ENCODE measurements at regions not wholly inside any gene's neighbourhood (a gene's known extent, or its start where the extent isn't known, plus 50 kb on each side); places are given as distances from the start of the nearest gene placed in this dataset.

DNA sequence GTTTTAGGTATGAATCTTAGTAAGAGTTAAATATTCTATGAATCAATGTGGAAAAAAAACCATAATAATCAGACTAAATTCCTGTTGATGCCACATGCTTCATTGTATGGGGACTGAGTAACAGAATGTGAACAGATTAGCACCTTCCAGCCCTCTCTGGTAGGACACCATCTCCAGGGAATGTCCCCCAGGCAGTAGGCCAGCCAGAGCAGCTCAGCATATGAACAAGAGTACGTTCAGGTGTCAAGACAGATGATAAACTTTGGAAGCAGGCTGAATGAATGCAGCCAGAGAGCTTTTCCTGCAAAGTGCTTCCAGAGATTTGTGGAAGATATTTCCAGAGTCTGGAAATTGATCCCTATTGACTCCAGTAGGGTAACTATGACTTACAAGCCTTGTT, 204.4 kb downstream of the RPS29 start:
- H3K4me3 ChIP-seq (replicated peaks in 1 of 2; ENCODE audit: low read depth in 2 of 2, low read length in 2 of 2): no peak overlapping the region
- TF ChIP-seq, protein P1, sequence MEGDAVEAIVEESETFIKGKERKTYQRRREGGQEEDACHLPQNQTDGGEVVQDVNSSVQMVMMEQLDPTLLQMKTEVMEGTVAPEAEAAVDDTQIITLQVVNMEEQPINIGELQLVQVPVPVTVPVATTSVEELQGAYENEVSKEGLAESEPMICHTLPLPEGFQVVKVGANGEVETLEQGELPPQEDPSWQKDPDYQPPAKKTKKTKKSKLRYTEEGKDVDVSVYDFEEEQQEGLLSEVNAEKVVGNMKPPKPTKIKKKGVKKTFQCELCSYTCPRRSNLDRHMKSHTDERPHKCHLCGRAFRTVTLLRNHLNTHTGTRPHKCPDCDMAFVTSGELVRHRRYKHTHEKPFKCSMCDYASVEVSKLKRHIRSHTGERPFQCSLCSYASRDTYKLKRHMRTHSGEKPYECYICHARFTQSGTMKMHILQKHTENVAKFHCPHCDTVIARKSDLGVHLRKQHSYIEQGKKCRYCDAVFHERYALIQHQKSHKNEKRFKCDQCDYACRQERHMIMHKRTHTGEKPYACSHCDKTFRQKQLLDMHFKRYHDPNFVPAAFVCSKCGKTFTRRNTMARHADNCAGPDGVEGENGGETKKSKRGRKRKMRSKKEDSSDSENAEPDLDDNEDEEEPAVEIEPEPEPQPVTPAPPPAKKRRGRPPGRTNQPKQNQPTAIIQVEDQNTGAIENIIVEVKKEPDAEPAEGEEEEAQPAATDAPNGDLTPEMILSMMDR (IDR thresholded peaks at IDR 0.05; ENCODE audit: low read depth, low read length): no peak
- no peak for DNase-seq (ENCODE audit: low read depth in 2 of 2)

DNA sequence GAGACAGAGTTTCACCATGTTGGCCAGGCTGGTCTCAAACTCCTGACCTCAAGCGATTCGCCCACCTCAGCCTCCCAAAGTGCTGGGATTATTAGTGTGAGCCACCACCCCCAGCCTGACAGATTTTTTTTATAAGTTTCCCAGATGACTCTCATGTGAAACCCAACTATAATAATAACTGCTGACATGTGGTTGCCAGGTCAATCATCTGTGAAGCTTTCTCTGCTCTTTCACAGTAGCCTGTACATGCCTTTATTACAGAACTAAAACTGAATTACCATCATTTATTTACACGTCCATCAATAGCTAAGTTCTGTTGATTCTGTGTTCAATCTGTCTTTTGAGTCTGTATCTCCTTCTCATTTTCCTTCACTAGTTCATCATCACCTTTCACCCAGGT, 218.5 kb downstream of the RPS29 start:
- no peak overlapping the region for H3K4me3 ChIP-seq (replicated peaks in 1 of 2; ENCODE audit: low read depth in 2 of 2, low read length in 2 of 2)
- DNase-seq (ENCODE audit: low read depth in 2 of 2): no peak
- TF ChIP-seq, protein P1 (IDR thresholded peaks at IDR 0.05; ENCODE audit: low read depth, low read length): no peak

DNA sequence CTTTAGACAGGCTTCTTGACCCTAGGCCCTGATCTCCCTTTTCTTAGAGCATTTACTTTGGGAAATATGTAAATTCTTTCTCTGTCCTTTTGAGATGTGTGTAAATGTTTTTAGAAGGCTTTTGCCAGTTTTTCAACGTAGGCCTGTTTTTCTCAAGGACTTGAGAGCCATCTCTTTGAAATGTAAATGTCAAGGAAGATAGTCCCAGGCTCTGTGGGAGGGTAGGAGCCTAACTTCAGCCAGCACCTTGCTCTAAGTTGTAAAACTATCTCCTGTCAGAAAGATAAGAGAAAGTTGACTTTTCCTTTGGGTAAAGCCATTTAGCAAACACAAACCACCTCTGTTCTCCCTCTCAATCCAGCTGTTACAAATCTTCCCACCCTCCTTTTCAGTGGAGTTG, 219.8 kb downstream of the RPS29 start:
- TF ChIP-seq, protein P1 (IDR thresholded peaks at IDR 0.05; ENCODE audit: low read depth, low read length): no peak
- no peak overlapping the region for H3K4me3 ChIP-seq (replicated peaks in 1 of 2; ENCODE audit: low read depth in 2 of 2, low read length in 2 of 2)
- no peak for DNase-seq (ENCODE audit: low read depth in 2 of 2)

DNA sequence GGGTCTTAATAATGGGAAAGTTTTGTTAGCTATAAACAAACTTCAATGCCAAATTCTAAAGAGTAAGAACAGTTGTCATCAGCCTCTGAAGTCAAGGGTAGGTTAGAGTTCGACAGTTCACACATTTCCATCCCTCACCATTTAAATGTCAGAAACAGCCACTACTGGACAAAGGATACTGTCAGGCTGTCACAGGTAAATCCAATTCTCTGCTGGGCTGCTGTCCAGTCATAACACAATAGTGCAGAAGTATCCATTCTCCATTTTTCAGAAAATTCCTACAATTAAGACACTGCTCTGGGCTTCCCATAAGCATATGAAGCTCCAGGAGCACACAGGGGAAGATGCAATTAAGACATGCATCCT, 221.4 kb downstream of the RPS29 start:
- no peak for DNase-seq (ENCODE audit: low read depth in 2 of 2)
- TF ChIP-seq, protein P1 (IDR thresholded peaks at IDR 0.05; ENCODE audit: low read depth, low read length): no peak
- no peak overlapping the region for H3K4me3 ChIP-seq (replicated peaks in 1 of 2; ENCODE audit: low read depth in 2 of 2, low read length in 2 of 2)

DNA sequence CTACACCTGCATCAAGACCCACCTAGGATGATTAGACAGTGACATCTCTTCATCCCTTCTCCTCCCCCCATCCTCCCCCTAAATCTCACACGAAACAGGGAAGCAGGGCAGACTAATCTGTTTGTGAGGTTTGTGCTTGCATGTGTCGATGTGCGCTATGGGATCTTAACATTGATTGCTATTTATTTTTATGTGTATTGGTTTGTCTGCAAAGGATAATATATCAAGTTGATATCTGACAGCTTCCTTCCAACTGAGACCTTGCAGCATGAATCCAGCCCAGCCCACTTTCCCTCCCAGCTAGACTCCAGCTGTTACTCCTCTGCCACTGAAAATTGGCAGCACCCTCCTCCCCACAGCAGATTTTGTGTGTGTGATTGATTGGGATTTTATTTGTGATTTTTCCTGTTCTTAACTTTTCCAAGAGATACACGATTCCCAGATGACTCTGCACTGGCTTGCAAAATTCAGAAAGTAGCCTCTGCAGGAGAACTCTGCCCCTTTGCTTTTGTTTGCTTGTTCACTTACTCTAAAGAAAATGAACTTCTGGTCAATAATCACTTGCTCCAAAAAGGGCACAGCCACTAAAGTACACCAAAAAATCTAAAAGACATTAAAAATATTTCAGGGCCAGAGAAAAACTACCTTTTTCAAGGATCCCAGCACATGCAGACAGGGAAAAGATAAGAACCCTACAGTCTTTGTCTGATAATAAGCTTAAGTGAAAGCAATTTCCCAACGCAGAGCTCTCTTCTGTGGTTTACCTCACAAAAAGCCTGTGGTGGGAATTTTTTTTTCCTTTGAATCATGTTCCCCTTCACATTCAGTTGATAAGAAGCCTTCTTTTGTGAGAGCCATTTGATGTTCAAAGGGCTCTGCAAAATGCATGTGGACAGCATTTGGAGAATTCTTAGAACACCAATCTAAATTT, 222.1 kb downstream of the RPS29 start:
- H3K4me3 ChIP-seq (replicated peaks in 1 of 2; ENCODE audit: low read depth in 2 of 2, low read length in 2 of 2): no peak overlapping the region
- TF ChIP-seq, protein P1 (IDR thresholded peaks at IDR 0.05; ENCODE audit: low read depth, low read length): no peak
- no peak for DNase-seq (ENCODE audit: low read depth in 2 of 2)

DNA sequence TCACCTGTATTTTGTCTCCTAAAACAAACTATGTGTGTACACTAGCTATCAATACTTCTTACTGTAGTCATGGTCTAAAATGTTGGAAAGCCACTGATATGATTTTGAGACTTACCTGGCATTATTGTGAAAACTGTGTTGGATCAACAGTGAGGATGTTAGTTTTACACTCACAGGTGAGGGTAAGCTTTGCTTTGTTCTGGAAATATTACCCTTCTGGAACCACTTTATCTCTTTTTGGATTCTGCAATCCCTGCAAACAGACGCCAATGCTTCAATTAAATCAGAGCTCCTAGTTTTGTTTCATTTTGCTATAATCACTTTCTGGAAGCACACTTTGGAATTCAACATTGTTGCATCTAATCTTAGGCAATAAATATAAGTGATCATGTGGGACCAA, 223.3 kb downstream of the RPS29 start:
- TF ChIP-seq, protein P1 (IDR thresholded peaks at IDR 0.05; ENCODE audit: low read depth, low read length): no peak
- DNase-seq (ENCODE audit: low read depth in 2 of 2): no peak
- H3K4me3 ChIP-seq (replicated peaks in 1 of 2; ENCODE audit: low read depth in 2 of 2, low read length in 2 of 2): no peak overlapping the region
